ENCODE measurements at regions not wholly inside any gene's neighbourhood (a gene's known extent, or its start where the extent isn't known, plus 50 kb on each side); places are given as distances from the start of the nearest gene placed in this dataset.
"Not testable (repeated sequence)": the region's sequence is repeated elsewhere in the genome, so short reads cannot be mapped to it uniquely, and the experiment has no call there.

DNA sequence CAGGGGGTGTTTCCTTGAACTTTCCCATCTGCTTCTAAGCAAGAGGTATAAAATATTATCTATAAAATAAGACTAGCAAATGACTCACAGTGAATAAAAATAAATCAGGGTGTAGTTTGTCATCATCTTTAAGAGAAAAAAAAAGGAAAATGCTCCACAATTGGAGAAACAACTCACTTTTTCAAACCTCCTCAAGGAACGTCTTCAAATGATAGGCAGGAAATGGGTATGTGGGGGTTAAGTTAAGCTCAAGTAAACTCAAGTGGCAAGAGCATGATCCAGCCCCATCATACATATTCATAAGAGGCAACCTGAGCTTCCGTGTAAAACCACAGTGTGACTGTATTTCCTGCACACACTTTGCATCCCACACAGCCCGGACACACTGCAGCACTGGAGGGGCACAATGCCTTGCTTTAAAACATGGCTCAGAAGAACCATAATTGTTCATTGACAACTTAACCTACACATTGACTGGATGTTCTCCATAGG is 58.5 kb upstream of the CEP85L start:
- H3K27me3 ChIP-seq: no peaks in the 10 kb centered on the region
- no peaks in the 10 kb centered on the region for H3K36me3 ChIP-seq
- H3K27ac ChIP-seq: peak overlapping the region; percentile 28; the same call in 1 of the 2 replicates
- peak; percentile 30 to 65 for DNase-seq
- H3K4me1 ChIP-seq: peaks cover 20% of the 10 kb centered on the region
- peak overlapping the region; percentile 56 for H3K4me3 ChIP-seq
- no peaks in the 10 kb centered on the region for H3K9me3 ChIP-seq (replicated peaks)

DNA sequence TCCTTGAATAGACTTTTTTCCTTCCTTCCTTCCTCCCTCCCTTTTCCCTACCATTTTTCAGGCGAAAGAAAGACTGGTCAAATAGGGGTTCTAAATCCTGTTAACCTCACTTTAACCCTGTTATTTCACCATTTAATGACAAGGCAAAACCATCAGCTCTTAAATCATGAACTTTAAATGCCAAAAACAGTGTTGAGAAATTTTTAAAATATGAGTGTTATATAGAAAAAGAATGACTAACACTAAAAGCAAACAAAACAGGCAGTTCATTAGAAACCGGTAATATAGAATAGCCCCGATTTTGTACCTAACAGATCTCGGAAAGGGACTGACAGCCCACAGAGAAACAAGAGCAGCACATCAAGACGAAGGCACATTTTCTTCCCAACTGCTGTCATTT is 57.4 kb upstream of the CEP85L start:
- peak overlapping the region; percentile 28 for H3K27ac ChIP-seq
- no peak for DNase-seq
- H3K27me3 ChIP-seq: no peaks in the 10 kb centered on the region
- H3K4me1 ChIP-seq: peaks cover 20% of the 10 kb centered on the region
- peak overlapping the region; percentile 56 for H3K4me3 ChIP-seq
- H3K36me3 ChIP-seq: no peaks in the 10 kb centered on the region
- no peaks in the 10 kb centered on the region for H3K9me3 ChIP-seq (replicated peaks)

DNA sequence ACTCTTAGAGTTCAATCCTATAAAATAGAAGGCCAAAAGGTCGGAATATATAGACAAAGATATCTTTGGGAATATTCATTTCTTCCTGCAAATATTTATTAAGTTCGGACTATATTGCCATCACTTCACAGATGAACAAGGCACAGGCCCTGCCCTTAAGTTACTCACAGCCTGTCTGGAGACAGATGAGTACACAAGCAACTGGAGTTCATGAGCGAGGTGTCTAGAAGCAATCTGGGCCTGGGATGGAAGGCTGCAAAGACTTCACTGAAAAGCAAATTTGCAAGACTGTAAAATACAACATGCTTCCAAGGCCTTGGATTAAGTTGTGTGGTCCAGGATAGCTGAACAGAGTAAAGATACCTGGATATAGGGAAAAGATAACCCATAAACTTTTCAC is 56.7 kb upstream of the CEP85L start:
- no peaks in the 10 kb centered on the region for H3K9me3 ChIP-seq (replicated peaks)
- no peak overlapping the region; the same call in 1 of the 2 replicates for H3K4me3 ChIP-seq
- no peak overlapping the region for H3K27ac ChIP-seq
- H3K36me3 ChIP-seq: no peaks in the 10 kb centered on the region
- peaks cover 20% of the 10 kb centered on the region for H3K4me1 ChIP-seq
- DNase-seq: no peak
- no peaks in the 10 kb centered on the region for H3K27me3 ChIP-seq

DNA sequence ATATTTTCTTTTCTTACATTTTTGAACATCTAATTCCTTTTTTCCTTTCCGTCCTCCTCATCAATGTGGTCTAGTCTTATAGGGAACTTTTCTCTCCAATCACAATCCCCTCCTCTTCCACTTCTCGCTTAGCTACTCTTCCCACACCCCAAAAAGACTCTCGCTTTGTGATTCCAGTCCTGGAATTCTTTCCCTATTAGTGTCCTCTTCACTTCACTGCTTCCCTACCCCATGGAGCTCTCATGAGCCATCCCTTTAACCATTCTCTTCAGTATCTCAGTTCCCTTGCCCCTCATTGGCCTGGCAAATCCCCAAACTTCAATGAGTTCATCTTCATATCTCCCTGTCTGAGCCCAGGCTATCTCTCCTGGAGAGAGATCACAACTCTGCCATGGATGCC is 55.3 kb upstream of the CEP85L start:
- no peaks in the 10 kb centered on the region; the same call in 1 of the 2 replicates for H3K9me3 ChIP-seq (replicated peaks)
- no peak for DNase-seq
- peaks cover 20% of the 10 kb centered on the region for H3K4me1 ChIP-seq
- no peak overlapping the region for H3K4me3 ChIP-seq
- H3K27me3 ChIP-seq: no peaks in the 10 kb centered on the region
- no peaks in the 10 kb centered on the region for H3K36me3 ChIP-seq
- H3K27ac ChIP-seq: no peak overlapping the region

DNA sequence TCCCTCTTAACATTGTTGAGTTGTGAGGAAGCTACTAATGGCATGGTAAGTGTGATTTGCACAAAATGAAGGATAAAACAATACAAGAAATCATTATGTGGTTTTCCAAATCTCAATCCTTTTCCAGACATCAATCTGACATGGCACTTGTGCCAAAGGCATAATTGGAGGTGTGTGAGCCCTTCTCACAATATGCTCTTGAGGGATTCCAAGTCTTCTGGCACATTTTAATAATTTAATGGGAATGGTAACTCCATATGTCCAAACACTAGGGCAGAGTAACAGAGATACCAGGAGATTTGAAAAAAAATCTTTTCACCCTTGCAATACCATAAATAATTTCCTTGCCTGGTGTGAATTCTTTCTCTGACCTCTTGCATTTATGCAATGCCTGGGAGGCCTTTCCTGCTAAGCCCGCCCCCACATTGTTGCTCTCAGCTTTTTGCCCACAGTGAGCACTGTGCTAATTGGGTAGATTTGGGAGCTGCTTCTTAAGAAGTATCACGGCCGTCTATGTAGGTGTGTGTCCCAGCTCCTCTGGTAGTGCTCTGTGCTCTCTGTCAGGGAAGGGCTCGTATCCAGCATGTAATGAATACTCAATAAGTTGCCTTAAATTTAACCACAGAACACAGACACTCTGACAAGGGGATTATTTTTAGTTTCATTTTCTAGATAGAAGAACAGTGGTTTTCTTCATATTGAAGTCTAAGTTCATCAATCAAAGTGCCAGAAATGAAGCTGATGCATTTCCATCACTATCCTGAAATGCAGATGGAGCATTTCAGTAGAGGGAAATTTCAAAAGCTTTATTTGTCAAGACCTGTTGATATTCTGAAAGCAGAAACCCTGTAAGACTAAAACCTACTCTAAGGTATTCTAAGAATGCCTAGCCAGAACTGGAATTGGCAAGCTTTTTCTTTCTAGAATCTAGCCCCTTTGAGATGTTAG is 54.4 kb upstream of the CEP85L start:
- Histone ChIP-seq H3K9me3 (replicated peaks) (no peaks in the 10 kb centered on the region; the same call in 1 of the 2 replicates), H3K27ac (peak overlapping the region; percentile 6; the same call in 1 of the 2 replicates), H3K27me3 (no peaks in the 10 kb centered on the region), H3K36me3 (no peaks in the 10 kb centered on the region), H3K4me1 (peaks cover 20% of the 10 kb centered on the region), H3K4me3 (peak overlapping the region; percentile 37)
- peak; percentile 34 to 41 for DNase-seq

DNA sequence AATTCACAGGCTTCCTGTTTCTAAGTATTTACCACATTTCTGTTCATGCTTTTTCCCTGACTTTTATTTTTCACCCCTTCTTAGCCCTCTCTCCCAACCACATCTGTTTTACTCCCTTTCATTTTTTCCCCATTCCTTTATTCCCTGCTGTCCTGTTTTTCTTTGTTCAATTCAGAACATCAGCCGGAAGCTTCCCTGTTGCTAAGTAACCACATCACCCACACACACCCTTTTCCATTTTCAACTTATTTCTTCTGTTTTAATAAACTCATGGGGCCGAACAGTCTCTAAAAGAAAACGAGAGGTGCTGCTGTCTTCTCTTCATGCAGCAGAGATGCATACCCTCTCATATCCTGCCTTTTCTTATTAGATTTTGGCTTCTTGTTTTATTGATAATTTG is 53.5 kb upstream of the CEP85L start:
- DNase-seq: no peak
- no peaks in the 10 kb centered on the region; the same call in 1 of the 2 replicates for H3K9me3 ChIP-seq (replicated peaks)
- H3K4me1 ChIP-seq: peaks cover 15% of the 10 kb centered on the region
- no peak overlapping the region for H3K4me3 ChIP-seq
- no peaks in the 10 kb centered on the region for H3K27me3 ChIP-seq
- H3K27ac ChIP-seq: no peak overlapping the region
- no peaks in the 10 kb centered on the region for H3K36me3 ChIP-seq

DNA sequence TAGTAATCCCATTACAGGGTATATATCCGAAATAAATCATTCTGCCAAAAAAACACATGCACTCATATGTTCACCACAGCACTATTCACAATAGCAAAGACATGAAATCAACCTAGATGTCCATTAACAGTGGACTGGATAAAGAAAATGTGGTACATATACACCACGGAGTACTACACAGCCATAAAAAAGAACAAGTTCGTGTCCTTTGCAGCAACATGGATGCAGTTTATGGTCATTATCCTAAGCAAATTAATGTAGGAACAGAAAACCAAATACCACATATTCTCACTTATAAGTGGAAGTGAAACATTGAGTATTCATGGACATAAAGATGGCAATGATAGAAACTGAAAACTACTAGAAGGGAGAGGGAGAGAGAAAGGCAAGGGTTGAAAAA is 49.9 kb upstream of the CEP85L start:
- H3K27ac ChIP-seq; H3K27me3 ChIP-seq; H3K4me3 ChIP-seq; H3K36me3 ChIP-seq; DNase-seq; H3K9me3 ChIP-seq (replicated peaks): not testable (repeated sequence)
- H3K4me1 ChIP-seq: peaks cover 13% of the 10 kb centered on the region
